Tibial nerve (tissue), 4 donors: ENCODE measurements at regions not wholly inside any gene's neighbourhood (a gene's known extent, or its start where the extent isn't known, plus 50 kb on each side); places are given as distances from the start of the nearest gene placed in this dataset.

Experiments
- EP300 ChIP-seq, 2 donors: sonication (generic); formaldehyde crosslinking; IDR thresholded peaks; one replicate each; pipeline ENCODE4 v1.6.1; 2017; ENCODE audit warnings: antibody characterized with exemption in 2 of 2, mild to moderate bottlenecking in 1 of 2
- POLR2A ChIP-seq, 2 donors: fragments of 450-650 bp; IDR thresholded peaks; one replicate each; pipeline ENCODE4 v1.6.1; 2017; ENCODE audit warnings: antibody characterized with exemption in 2 of 2, mild to moderate bottlenecking in 2 of 2, moderate library complexity in 2 of 2
- TF ChIP-seq, protein P1 (sequence below), 5 experiments: fragments of 200-600 bp in 3 of 5; fragments of 450-650 bp in 2 of 5; sonication (generic) in 3 of 5; IDR thresholded peaks; one replicate each; pipeline ENCODE4 v1.5.1; 2016 to 2019; ENCODE audit warnings: antibody characterized with exemption in 5 of 5, mild to moderate bottlenecking in 3 of 5, moderate library complexity in 2 of 5

DNA sequence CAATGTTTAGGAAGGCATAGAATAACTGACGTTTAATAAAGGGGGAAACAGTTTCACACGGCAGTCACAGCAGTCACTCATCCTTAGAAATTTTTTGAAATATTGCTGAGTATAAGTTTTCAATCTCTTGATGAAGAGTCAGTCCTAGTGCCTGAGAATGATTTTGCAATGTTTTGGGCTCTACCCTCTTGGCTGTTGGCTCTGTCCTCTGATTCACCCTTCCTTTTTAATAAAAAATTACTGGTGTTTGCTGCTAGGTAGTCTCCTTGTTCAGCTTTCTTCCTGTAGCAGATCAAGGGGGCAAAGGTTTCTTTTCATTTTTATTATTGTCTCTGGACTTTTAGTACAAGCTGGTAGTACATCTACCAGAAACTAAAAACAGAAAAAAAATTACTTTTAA lies 194.3 kb upstream of the ANO3 start:
- TF ChIP-seq, protein P1, sequence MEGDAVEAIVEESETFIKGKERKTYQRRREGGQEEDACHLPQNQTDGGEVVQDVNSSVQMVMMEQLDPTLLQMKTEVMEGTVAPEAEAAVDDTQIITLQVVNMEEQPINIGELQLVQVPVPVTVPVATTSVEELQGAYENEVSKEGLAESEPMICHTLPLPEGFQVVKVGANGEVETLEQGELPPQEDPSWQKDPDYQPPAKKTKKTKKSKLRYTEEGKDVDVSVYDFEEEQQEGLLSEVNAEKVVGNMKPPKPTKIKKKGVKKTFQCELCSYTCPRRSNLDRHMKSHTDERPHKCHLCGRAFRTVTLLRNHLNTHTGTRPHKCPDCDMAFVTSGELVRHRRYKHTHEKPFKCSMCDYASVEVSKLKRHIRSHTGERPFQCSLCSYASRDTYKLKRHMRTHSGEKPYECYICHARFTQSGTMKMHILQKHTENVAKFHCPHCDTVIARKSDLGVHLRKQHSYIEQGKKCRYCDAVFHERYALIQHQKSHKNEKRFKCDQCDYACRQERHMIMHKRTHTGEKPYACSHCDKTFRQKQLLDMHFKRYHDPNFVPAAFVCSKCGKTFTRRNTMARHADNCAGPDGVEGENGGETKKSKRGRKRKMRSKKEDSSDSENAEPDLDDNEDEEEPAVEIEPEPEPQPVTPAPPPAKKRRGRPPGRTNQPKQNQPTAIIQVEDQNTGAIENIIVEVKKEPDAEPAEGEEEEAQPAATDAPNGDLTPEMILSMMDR (IDR thresholded peaks at IDR 0.05) = no peak
- TF ChIP-seq POLR2A (IDR thresholded peaks at IDR 0.05) = no peak
- no peak for TF ChIP-seq EP300 (IDR thresholded peaks at IDR 0.05)
